Vagina (tissue), 2 donors: ENCODE measurements at regions not wholly inside any gene's neighbourhood (a gene's known extent, or its start where the extent isn't known, plus 50 kb on each side); places are given as distances from the start of the nearest gene placed in this dataset.

Experiments used
- CTCF ChIP-seq, 3 experiments: fragments of 450-650 bp in 2 of 3; fragments of 200-600 bp in 1 of 3; sonication (generic) in 1 of 3; IDR thresholded peaks; one replicate each; pipeline ENCODE4 v1.5.1; 2017 to 2019; ENCODE audit warnings: antibody characterized with exemption in 3 of 3, mild to moderate bottlenecking in 2 of 3, moderate library complexity in 2 of 3
- POLR2A ChIP-seq, 2 donors: fragments of 450-650 bp; IDR thresholded peaks; one replicate each; pipeline ENCODE4 v1.6.1; 2017; ENCODE audit warnings: antibody characterized with exemption in 2 of 2, mild to moderate bottlenecking in 2 of 2, moderate library complexity in 2 of 2

GRCh38 chr12:100738086-100738485 lies 56.5 kb upstream of the ANO4 start:
- TF ChIP-seq CTCF (IDR thresholded peaks at IDR 0.05) (no peak), POLR2A (IDR thresholded peaks at IDR 0.05) (no peak)
